ENCODE measurements at regions not wholly inside any gene's neighbourhood (a gene's known extent, or its start where the extent isn't known, plus 50 kb on each side); places are given as distances from the start of the nearest gene placed in this dataset.

DNA sequence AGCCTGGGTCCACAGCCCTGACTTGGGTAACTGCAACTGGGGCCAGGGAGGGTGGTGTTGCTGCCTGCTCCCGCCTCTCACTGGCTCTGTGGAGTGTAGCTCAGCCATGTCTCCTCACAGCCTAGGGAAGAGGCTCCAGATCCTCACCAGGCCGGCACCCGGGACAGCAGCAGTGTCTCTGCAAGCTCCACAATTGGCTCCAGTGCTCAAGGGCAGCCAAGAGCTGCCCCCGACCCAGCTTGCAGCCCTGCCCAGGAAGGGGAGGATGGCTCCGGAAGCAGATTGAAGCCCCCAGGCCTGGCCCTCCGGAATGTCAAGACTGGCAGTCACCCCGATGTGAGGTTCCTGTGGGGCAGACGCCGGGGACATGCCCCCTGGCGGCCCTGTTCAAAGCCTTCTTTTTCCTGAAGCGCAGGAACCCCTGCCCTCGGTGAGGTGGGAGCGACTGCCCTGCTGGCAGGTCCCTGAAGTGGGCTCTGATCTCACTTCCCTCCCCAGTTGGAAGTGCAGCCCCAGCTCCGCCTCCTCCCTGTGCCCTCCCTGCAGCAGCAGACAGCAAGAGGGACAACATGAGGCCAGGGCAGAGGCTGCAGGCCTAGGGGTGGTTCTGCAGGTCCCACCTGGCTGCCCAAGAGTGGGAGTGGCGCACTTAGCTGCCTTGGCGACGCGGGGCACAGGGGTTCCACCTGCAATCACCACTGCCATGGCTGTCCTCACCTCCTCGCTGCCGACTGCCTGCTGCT is 816.2 kb upstream of the LUZP2 start:
- DNase-seq = no peak

GRCh38 chr11:23684701-23685100 is 812.2 kb upstream of the LUZP2 start:
- DNase-seq = no peak

DNA sequence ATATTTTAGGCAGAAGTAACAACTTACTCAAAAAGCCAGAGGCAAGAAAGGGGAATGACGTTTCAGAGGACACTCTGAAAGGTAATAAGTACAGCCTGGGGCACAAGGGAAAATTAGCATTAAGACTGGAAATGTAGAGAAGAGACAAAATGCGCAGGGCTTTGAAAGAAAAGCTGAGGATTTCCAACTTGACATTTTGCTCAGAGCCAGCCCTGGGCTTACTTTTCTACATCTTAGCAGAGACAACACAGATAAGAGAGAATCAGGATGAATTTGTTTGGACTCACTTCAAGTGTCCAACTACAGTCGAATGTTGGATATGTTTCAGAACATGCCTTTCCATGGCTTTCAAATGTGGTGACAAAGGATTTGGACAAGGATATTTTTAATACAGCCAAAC is 808.9 kb upstream of the LUZP2 start:
- DNase-seq = no peak

- no peak for DNase-seq
Observed at GRCh38 chr11:23688411-23688810, 808.4 kb upstream of the LUZP2 start.

- no peak for DNase-seq
Observed at GRCh38 chr11:23688835-23689234, 808.0 kb upstream of the LUZP2 start.

DNA sequence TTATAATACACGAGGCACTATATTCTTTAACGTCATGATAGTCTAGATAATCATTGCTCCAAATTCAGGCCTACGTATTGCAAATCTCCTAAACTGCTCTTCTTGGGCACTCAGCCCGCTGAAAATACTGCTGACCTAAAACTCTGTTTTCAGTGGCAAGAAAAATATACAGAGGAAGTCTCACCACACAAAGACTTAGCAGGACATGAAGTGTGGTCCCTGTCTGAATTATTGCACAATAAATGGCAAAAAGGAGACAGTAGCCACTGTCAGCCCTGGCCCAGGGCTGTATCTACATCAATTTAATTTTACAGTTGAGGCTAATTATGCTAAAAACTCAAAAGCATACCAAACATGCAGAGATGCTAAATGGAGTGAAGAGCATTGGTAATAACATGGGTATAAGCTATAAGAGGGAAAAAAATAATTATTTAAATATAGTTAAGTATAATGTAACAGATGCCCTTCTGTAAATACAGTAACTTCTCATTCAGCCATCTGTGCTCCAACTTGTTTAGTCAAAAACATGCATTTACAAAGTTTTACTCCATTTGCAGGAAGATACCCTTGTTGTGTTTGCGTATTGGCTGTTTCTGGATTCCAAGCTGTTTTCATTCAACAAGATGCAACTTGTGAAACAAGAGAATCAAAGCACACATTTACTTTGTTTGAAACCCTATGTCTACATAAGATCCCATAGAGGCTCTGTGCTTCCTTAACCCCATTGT is 800.0 kb upstream of the LUZP2 start:
- DNase-seq = no peak

GRCh38 chr11:23704183-23704582 is 792.7 kb upstream of the LUZP2 start:
- no peak for DNase-seq

DNA sequence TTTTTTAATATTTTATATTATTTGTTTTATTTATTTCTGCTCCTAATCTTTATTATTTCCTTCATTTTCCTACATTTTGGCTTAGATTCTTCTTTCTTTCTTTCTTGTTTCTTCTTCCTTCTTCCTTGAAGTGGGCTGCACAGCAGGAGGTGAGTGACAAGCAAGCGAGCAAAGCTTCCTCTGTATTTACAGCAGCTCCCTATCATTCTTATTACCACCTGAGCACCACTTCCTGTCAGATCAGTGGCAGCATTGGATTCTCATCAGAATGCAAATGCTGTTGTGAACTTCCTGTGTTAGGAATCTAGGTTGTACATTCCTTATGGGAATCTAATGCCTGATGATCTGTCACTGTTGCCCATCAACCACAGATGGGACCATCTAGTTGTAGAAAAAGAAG is 784.9 kb upstream of the LUZP2 start:
- DNase-seq = no peak

- DNase-seq = no peak
Observed at GRCh38 chr11:23719016-23719415, 777.8 kb upstream of the LUZP2 start.

DNA sequence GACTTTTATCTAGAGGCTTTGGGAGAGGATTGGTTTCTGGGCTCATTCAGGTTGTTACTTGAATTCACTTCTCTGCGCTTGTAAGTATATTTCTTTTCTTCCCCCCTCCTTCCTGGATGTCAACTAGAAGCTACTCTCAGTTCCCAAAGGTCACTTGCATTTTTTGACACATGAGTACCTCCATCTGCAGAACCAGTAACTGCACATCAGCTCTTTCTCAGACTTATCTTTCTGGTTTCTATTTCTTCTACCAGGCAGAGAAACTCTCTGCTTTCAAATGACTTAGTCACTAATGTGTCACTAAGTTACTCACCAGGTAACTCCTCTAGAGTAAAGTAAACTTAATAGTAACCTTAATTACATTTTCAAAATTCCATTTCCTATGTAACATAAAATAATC is 773.0 kb upstream of the LUZP2 start:
- no peak for DNase-seq

- no peak for DNase-seq
Observed at GRCh38 chr11:23725752-23726151, 771.1 kb upstream of the LUZP2 start.

- DNase-seq = no peak
Observed at GRCh38 chr11:23727387-23727786, 769.5 kb upstream of the LUZP2 start.

DNA sequence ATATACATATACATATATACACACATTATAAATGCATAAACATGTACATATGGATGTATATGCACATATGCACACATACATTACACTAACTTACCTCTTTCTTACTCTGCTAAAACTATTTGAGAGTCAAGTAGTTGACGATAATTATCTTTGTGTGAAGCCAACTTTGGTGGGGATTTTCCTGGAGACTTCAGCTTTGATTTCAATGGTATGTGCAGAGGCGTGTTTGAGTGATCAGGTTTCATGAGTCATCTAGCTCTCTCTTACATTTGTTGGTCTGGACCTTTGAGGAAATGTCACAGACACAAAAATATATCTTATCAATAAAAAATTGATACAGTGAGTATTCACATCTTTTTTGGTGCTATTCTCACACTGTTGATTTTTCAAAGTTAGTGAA is 769.1 kb upstream of the LUZP2 start:
- no peak for DNase-seq

- DNase-seq = no peak
Observed at GRCh38 chr11:23729088-23729487, 767.8 kb upstream of the LUZP2 start.

DNA sequence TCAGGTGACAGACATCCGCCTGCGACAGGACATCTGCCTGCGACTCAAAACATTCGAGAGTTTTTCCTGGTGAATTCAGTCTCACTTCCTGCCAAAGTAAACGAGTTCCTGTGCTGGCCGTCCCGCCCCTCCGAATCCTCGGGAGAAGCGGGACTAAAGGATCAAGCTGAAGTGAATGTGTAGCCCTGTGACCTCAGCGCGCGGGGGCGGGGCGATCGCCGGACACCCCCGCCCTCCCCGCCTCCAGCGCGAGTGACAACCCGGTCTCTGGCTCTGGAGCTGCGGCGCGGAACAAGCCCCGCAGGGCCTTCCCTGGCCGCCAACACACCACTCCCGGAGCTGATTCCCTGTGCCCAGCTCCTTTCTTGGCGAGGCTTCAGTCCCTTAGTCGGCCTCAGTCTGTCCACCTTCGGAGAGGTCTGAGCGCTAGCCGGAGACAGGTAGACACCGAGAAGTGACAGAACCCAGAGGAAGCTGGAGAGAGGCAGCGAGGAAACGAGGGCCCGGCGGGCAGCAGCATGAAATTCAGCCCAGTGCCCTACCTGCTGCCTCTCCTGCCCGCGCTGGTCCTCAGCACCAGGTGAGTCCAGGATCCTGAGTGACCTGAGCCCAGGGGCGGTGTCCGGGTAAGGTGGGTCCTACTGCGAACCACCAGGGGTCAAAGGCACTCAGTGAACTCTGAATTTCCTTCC is 766.4 kb upstream of the LUZP2 start:
- DNase-seq = no peak

DNA sequence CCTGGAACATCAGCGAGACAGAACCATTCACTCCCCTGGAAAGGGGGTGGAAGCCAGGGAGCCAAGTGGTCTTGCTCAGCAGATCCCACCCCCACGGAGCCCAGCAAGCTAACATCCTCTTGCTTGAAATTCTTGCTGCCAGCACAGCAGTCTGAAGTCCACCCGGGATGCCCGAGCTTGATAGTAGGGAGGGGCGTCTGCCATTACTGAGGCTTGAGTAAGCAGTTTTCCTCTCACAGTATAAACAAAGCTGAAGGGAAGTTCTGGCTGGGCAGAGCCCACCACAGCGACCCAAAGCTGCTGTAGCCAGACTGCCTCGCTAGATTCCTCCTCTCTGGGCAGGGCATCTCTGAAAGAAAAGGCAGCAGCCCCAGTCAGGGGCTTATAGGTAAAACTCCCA is 764.8 kb upstream of the LUZP2 start:
- DNase-seq = no peak

GRCh38 chr11:23746896-23747295 is 750.0 kb upstream of the LUZP2 start:
- DNase-seq = no peak

GRCh38 chr11:23749762-23750430 is 747.0 kb upstream of the LUZP2 start:
- DNase-seq = no peak

- DNase-seq = no peak
Observed at GRCh38 chr11:23751280-23751679, 745.6 kb upstream of the LUZP2 start.

DNA sequence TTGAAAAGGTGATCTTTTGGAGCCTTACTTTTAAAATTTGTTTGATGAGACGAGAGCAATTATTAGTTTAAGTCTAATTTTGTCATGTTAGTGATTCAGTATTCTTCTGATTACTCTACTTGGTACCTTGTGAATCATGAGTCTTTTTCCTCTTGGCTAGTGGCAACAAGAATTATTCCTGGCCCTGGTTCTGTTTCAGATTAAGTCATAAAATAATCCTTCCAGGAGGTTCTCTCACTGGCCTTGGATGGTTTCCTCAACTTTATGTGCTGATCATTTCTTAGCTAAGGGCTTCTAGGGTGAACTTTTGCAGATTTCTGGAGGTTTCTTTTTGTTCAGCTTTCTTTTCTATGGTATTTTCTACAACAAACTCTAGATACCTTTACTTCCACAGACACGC is 741.8 kb upstream of the LUZP2 start:
- no peak for DNase-seq

- no peak for DNase-seq
Observed at GRCh38 chr11:23755769-23756168, 741.1 kb upstream of the LUZP2 start.

DNA sequence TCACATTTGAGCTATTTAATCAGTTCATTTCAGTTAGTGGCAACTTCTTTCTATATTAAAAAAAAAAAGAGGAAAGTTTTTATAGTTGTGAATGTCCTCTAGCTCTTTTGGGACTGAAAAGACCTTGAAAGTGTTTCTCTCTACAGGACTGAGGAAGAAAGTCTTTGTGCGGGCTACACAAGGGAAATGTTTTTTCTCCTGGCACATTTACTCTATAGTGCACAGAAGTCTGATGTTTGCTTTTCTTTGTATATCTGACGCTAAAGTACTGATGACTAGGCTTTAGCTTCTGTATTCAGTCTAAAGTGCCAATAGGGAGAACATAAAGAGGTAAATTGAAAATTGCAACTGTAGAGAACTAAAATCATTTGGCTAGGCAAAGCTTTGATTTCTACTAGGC is 737.4 kb upstream of the LUZP2 start:
- DNase-seq = no peak

GRCh38 chr11:23764286-23764685 is 732.6 kb upstream of the LUZP2 start:
- DNase-seq = no peak

Data from left kidney (tissue), 1 donor.